Dendritic cell treated with granulocyte-macrophage colony-stimulating factor and Interleukin-4, amounts not matched to agents 40 ng/mL and 50 ng/mL, for 4 days (primary cell): ENCODE measurements at regions not wholly inside any gene's neighbourhood (a gene's known extent, or its start where the extent isn't known, plus 50 kb on each side); places are given as distances from the start of the nearest gene placed in this dataset.
"Not testable (repeated sequence)": the region's sequence is repeated elsewhere in the genome, so short reads cannot be mapped to it uniquely, and the experiment has no call there.

Experiments
- H3K27ac Mint-ChIP-seq: one replicate; pipeline ENCODE4 v1.8.0; 2022; ENCODE audit warnings: mild to moderate bottlenecking, mixed read lengths
- H3K27me3 Mint-ChIP-seq: one replicate; pipeline ENCODE4 v1.8.0; 2022; ENCODE audit warnings: mild to moderate bottlenecking, mixed read lengths
- H3K36me3 Mint-ChIP-seq: one replicate; pipeline ENCODE4 v1.8.0; 2022; ENCODE audit warnings: low read depth, mixed read lengths
- H3K4me1 Mint-ChIP-seq: one replicate; pipeline ENCODE4 v1.8.0; 2022; ENCODE audit warnings: low read depth, mixed read lengths
- H3K4me3 Mint-ChIP-seq: one replicate; pipeline ENCODE4 v1.8.0; 2022; ENCODE audit warnings: mild to moderate bottlenecking, moderate library complexity, mixed read lengths
- H3K9me3 Mint-ChIP-seq: one replicate; pipeline ENCODE4 v1.8.0; 2022; ENCODE audit warnings: mixed read lengths
- intact Hi-C: fragments of 100-400 bp; cut with micrococcal nuclease; formaldehyde crosslinking; loops from one replicate; pipeline ENCODE4 v1.15.0; 2022

DNA sequence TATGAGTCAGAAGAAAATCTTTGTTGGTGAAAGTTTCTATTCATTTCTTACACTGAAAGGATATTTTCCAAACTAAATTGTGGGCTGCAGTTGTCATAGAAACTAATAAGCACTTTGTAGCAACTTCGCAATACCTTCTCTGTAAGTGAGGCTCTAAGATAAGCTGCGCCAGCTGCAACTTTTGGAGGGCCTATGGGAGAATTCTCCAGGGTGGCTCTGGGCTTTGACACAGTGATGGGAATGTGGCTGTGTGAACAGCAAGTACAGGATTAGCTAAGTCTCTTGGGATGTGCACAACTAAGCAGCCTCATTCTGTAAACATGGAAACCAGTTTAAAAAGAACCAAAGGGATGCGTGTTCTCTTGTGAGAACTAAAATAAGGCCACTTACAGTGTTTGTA, 124.6 kb upstream of the SGO1 start:
- no peak overlapping the region for H3K4me3 Mint-ChIP-seq
- no peaks in the 10 kb centered on the region for H3K36me3 Mint-ChIP-seq
- no peaks in the 10 kb centered on the region for H3K27me3 Mint-ChIP-seq
- H3K4me1 Mint-ChIP-seq = no peaks in the 10 kb centered on the region
- H3K27ac Mint-ChIP-seq = no peak overlapping the region
- no peaks in the 10 kb centered on the region for H3K9me3 Mint-ChIP-seq
- intact Hi-C loops = no loop called here

GRCh38 chr3:20307383-20307782, 121.4 kb upstream of the SGO1 start:
- no peaks in the 10 kb centered on the region for H3K9me3 Mint-ChIP-seq
- intact Hi-C loops = no loop called here
- H3K27ac Mint-ChIP-seq = no peak overlapping the region
- H3K36me3 Mint-ChIP-seq = no peaks in the 10 kb centered on the region
- H3K4me1 Mint-ChIP-seq = no peaks in the 10 kb centered on the region
- H3K4me3 Mint-ChIP-seq = no peak overlapping the region
- no peaks in the 10 kb centered on the region for H3K27me3 Mint-ChIP-seq

DNA sequence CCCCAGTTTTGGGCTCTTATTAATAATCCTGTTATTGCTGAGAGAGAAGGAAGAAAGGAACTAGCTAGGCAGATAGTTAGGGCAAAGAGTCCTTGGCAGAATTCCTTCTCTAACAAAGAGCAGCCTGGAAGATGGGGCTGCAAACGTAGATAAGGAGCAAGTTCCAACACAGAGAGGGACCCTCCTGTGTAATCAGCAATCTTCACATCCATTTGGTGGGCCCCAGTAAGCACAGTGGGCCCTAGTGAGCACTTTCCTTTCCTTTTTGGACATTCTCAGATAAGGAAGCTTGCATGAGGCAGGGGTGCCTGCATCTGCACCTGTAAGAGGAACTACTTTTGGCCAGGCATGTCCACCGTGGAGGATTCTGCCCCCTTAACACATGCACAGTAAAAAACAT, 119.6 kb upstream of the SGO1 start:
- no peak overlapping the region for H3K27ac Mint-ChIP-seq
- H3K4me3 Mint-ChIP-seq = no peak overlapping the region
- no peaks in the 10 kb centered on the region for H3K4me1 Mint-ChIP-seq
- intact Hi-C loops = no loop called here
- H3K36me3 Mint-ChIP-seq = no peaks in the 10 kb centered on the region
- no peaks in the 10 kb centered on the region for H3K27me3 Mint-ChIP-seq
- no peaks in the 10 kb centered on the region for H3K9me3 Mint-ChIP-seq

DNA sequence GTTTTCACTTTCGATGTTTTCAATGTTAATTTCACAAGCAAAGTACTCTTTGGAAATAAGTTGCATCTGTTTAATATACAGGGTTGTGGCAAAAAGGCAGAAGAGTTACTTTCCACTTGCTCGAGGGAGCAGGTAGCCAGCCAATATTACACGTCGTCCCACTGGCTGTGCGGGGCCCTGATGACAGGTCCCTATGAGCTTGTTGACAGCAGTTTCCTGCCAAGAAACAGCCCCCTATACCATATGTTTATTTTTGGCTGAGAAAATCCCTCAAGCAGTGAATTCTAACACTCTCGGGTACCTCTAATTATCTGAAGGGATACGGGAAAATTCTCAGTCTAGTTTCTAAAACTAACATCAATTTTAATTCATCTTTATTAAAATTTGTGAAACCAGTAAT, 116.8 kb upstream of the SGO1 start:
- Mint-ChIP-seq H3K27ac (no peak overlapping the region), H3K36me3 (no peaks in the 10 kb centered on the region), H3K4me1 (no peaks in the 10 kb centered on the region), H3K9me3 (no peaks in the 10 kb centered on the region), H3K4me3 (no peak overlapping the region), H3K27me3 (no peaks in the 10 kb centered on the region)
- intact Hi-C loops = no loop called here

DNA sequence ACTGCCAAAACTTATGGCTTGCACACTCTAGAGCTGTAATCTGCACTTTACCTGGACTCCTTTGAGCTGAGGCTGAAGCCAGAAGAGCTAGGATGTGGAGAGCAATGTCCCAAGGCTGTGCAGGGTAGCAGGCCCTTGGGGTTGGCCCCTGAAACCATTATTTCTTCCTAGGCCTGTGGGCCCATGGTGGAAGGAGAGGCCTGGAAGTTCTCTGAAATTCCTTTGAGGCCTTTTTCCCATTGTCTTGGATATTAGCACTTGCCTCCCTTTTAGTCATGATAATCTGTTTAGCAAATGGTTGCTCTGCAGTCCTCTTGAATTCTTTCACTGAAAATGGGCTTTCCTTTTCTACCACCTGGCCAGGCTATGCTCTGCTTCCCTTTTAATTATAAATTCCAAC, 102.0 kb upstream of the SGO1 start:
- H3K9me3 Mint-ChIP-seq = peaks cover 54% of the 10 kb centered on the region
- no peak overlapping the region for H3K27ac Mint-ChIP-seq
- intact Hi-C loops = no loop called here
- no peak overlapping the region for H3K4me3 Mint-ChIP-seq
- no peaks in the 10 kb centered on the region for H3K4me1 Mint-ChIP-seq
- no peaks in the 10 kb centered on the region for H3K27me3 Mint-ChIP-seq
- H3K36me3 Mint-ChIP-seq = no peaks in the 10 kb centered on the region

GRCh38 chr3:20280257-20280656, 94.3 kb upstream of the SGO1 start:
- Mint-ChIP-seq H3K4me1 (peaks cover 8% of the 10 kb centered on the region), H3K36me3 (no peaks in the 10 kb centered on the region), H3K9me3 (peaks cover 41% of the 10 kb centered on the region), H3K27me3 (no peaks in the 10 kb centered on the region), H3K27ac (no peak overlapping the region), H3K4me3 (no peak overlapping the region)
- intact Hi-C loops = no loop called here

DNA sequence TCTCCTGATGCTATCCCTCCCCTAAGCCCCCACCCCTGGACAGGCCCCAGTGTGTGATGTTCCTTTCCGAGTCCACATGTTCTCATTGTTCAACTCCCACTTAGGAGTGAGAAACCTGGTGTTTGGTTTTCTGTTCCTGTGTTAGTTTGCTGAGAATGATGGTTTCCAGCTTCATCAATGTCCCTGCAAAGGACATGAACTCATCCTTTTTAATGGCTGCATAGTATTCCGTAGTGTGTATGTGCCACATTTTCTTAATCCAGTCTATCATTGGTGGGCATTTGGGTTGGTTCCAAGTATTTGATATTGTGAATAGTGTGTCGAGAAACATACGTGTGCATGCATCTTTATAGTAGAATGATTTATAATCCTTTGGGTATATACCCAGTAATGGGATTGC, 80.0 kb upstream of the SGO1 start:
- H3K27me3 Mint-ChIP-seq, H3K4me1 Mint-ChIP-seq, intact Hi-C loops, H3K36me3 Mint-ChIP-seq, H3K27ac Mint-ChIP-seq, H3K4me3 Mint-ChIP-seq: not testable (repeated sequence)
- H3K9me3 Mint-ChIP-seq = peaks cover 41% of the 10 kb centered on the region

DNA sequence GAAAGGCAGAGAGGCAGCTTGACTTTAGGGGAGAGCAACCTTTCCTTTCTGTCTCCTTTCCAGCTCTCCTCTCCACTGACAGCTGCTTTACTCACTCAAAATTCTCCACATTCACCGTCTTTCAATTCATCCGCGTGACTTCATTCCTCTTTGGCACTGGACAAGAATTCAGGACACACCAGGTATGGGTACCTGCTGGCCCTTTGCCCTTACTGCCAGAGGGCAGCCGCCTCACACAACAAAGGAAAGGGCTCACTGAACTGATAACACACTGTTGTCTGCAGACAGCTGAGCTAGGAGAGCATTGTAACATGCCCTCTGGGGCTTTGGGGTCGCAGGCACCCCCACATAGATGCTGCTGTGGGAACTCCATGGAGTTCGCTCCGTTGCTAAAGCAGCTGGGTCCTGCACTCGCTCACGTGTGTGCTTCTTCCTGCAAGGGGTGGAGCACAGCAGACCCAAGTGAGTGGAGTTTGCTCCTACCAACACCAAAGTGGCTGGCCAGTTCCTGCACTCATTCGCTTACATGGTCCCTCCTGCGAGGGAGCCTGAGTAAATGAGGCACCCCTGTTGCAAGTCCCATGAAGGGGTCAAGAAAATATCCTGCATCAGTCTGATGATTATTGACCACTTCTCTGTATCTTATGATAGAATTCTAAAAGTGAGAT, 79.0 kb upstream of the SGO1 start:
- no peak overlapping the region for H3K27ac Mint-ChIP-seq
- intact Hi-C loops = no loop called here
- H3K4me3 Mint-ChIP-seq = no peak overlapping the region
- peaks cover 33% of the 10 kb centered on the region for H3K9me3 Mint-ChIP-seq
- H3K27me3 Mint-ChIP-seq = no peaks in the 10 kb centered on the region
- H3K4me1 Mint-ChIP-seq = no peaks in the 10 kb centered on the region
- no peaks in the 10 kb centered on the region for H3K36me3 Mint-ChIP-seq

- H3K4me3 Mint-ChIP-seq = no peak overlapping the region
- no peaks in the 10 kb centered on the region for H3K27me3 Mint-ChIP-seq
- peaks cover 27% of the 10 kb centered on the region for H3K9me3 Mint-ChIP-seq
- H3K27ac Mint-ChIP-seq = no peak overlapping the region
- intact Hi-C loops = no loop called here
- H3K4me1 Mint-ChIP-seq = no peaks in the 10 kb centered on the region
- no peaks in the 10 kb centered on the region for H3K36me3 Mint-ChIP-seq
Observed at GRCh38 chr3:20258371-20258770, 72.4 kb upstream of the SGO1 start.

DNA sequence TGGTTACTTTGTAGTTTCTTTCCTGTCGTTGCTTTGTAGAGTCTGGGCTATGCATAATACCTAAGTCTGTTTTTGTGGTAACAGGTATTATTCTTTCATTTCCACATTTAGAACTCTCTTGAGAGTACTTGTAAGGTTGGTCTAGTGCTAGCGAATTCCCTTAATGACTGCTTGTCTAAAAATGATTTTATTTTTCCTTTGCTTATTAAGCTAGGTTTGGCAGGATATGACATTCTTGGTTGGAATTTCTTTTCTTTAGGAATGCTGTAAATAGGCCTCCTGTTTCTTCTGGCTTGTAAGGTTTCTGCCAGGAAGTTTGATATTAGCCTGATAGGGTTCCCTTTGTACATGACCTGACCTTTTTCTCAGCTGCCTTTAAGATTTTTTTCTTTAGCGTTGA, 70.1 kb upstream of the SGO1 start:
- Mint-ChIP-seq H3K27me3 (no peaks in the 10 kb centered on the region), H3K27ac (no peak overlapping the region), H3K36me3 (no peaks in the 10 kb centered on the region), H3K9me3 (peaks cover 30% of the 10 kb centered on the region), H3K4me3 (no peak overlapping the region), H3K4me1 (no peaks in the 10 kb centered on the region)
- intact Hi-C loops = no loop called here

- Mint-ChIP-seq H3K27me3 (no peaks in the 10 kb centered on the region), H3K4me3 (no peak overlapping the region)
- intact Hi-C loops = no loop called here
Observed at GRCh38 chr3:20254268-20255117, 68.5 kb upstream of the SGO1 start.

DNA sequence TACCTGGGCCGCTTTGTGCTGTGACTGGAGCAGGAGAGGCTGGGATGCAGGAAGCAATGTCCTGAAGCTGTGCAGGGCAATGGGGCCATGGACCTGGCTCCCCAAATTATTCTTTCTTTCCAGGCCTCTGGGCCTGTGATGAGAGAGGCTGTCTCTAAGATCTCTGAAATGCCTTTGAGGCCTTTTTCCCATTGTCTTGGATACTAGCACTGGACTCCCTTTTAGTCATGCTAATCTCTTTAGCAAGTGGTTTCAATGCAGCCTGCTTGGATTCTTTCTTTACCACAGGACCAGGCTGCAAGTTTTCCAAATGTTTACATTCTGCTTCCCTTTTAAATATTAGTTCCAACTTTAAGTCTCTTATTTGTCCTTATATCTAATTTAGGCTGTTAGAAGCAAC, 64.8 kb upstream of the SGO1 start:
- no peaks in the 10 kb centered on the region for H3K36me3 Mint-ChIP-seq
- no peak overlapping the region for H3K4me3 Mint-ChIP-seq
- H3K27me3 Mint-ChIP-seq = no peaks in the 10 kb centered on the region
- intact Hi-C loops = no loop called here
- H3K27ac Mint-ChIP-seq = no peak overlapping the region
- peaks cover 17% of the 10 kb centered on the region for H3K9me3 Mint-ChIP-seq
- H3K4me1 Mint-ChIP-seq = no peaks in the 10 kb centered on the region

More at GRCh38 chr3:20254268-20255117, 68.5 kb upstream of the SGO1 start:
- no peak overlapping the region for H3K27ac Mint-ChIP-seq
- peaks cover 30% of the 10 kb centered on the region for H3K9me3 Mint-ChIP-seq
- H3K36me3 Mint-ChIP-seq = no peaks in the 10 kb centered on the region
- no peaks in the 10 kb centered on the region for H3K4me1 Mint-ChIP-seq

GRCh38 chr3:20250314-20250713, 64.3 kb upstream of the SGO1 start:
- no peak overlapping the region for H3K4me3 Mint-ChIP-seq
- no peaks in the 10 kb centered on the region for H3K36me3 Mint-ChIP-seq
- peaks cover 12% of the 10 kb centered on the region for H3K9me3 Mint-ChIP-seq
- H3K27me3 Mint-ChIP-seq = no peaks in the 10 kb centered on the region
- H3K27ac Mint-ChIP-seq = no peak overlapping the region
- intact Hi-C loops = no loop called here
- no peaks in the 10 kb centered on the region for H3K4me1 Mint-ChIP-seq

GRCh38 chr3:20246662-20247061, 60.7 kb upstream of the SGO1 start:
- Mint-ChIP-seq H3K27me3 (no peaks in the 10 kb centered on the region), H3K4me1 (no peaks in the 10 kb centered on the region), H3K27ac (no peak overlapping the region), H3K9me3 (no peaks in the 10 kb centered on the region), H3K4me3 (no peak overlapping the region), H3K36me3 (no peaks in the 10 kb centered on the region)
- intact Hi-C loops = no loop called here

DNA sequence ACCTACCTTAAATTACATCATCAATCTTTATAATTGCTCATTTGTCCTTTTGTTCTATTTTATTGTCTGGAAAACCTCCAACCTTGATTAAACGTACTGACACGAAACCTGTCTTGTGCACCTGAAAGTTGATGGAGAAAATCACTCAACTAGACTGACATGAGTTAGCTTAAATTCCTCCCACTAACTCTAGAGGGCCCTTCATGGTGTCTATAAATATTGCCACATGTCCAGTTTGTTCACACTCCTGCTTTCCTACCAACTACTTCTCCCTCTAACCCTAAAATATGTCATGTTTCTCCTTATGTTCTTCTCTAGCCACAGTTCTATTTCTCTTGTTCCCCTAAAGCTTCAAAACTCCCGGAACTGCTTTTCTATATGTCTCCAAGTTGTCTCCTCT, 59.8 kb upstream of the SGO1 start:
- Mint-ChIP-seq H3K36me3 (no peaks in the 10 kb centered on the region), H3K27me3 (no peaks in the 10 kb centered on the region), H3K4me1 (no peaks in the 10 kb centered on the region), H3K9me3 (no peaks in the 10 kb centered on the region), H3K4me3 (no peak overlapping the region), H3K27ac (no peak overlapping the region)
- intact Hi-C loops = no loop called here
